ENCODE measurements at regions not wholly inside any gene's neighbourhood (a gene's known extent, or its start where the extent isn't known, plus 50 kb on each side); places are given as distances from the start of the nearest gene placed in this dataset.

GRCh38 chr1:73100216-73100615 is 817.9 kb upstream of the NEGR1 start:
- no peak for TF ChIP-seq EZH2 (IDR thresholded peaks at IDR 0.05; ENCODE audit: low read depth)
- peak; percentile 31; the same call in 1 of the 2 replicates for TF ChIP-seq CTCF (conservative IDR thresholded peaks at IDR 0.05)
- no peaks in the 10 kb centered on the region for H3F3A ChIP-seq (ENCODE audit: insufficient read depth, low read depth)
- H3K27me3 ChIP-seq (ENCODE audit: insufficient read depth, low read depth), result no peaks in the 10 kb centered on the region
- POLR2A ChIA-PET (ENCODE audit: unreplicated experiment), result no interaction called here
- no peaks in the 10 kb centered on the region for H3K9me2 ChIP-seq (ENCODE audit: insufficient read depth)
- no peaks in the 10 kb centered on the region for H3K36me3 ChIP-seq (ENCODE audit: low read depth)
- H3K4me1 ChIP-seq (replicated peaks; ENCODE audit: insufficient read depth), result no peaks in the 10 kb centered on the region
- no TSS peak for BruUV-seq (replicated peaks)
- H3K4me2 ChIP-seq, result no peak overlapping the region
- DNase-seq, result no peak
- no peak overlapping the region for H2AFZ ChIP-seq
- H4K20me1 ChIP-seq (ENCODE audit: insufficient read depth), result no peaks in the 10 kb centered on the region
- CTCF ChIA-PET, result interaction anchor here (0.6 kb wide), 1 partner anchor 809 kb away, joined by 3 read pairs; no protein-coding TSS in a partner anchor
- intact Hi-C loops (cut with micrococcal nuclease; ENCODE audit: unreplicated experiment), result no loop called here
- no peak overlapping the region for H3K4me3 ChIP-seq
- no peaks in the 10 kb centered on the region for H3K9me3 ChIP-seq (ENCODE audit: insufficient read depth, low read depth)
- H3K27ac ChIP-seq, result no peak overlapping the region
- no peaks in the 10 kb centered on the region for H3K79me2 ChIP-seq (ENCODE audit: low read depth)

GRCh38 chr1:73097917-73098316 is 815.6 kb upstream of the NEGR1 start:
- H3K4me2 ChIP-seq, result no peak overlapping the region
- H3K36me3 ChIP-seq (ENCODE audit: low read depth), result no peaks in the 10 kb centered on the region
- H3K27ac ChIP-seq, result no peak overlapping the region
- no peak overlapping the region for H3K4me3 ChIP-seq
- no TSS peak for BruUV-seq (replicated peaks)
- no peaks in the 10 kb centered on the region for H3K27me3 ChIP-seq (ENCODE audit: insufficient read depth, low read depth)
- no peak overlapping the region for H2AFZ ChIP-seq
- TF ChIP-seq CTCF (conservative IDR thresholded peaks at IDR 0.05) (no peak), EZH2 (IDR thresholded peaks at IDR 0.05; ENCODE audit: low read depth) (no peak)
- no peaks in the 10 kb centered on the region for H3F3A ChIP-seq (ENCODE audit: insufficient read depth, low read depth)
- POLR2A ChIA-PET (ENCODE audit: unreplicated experiment), result no interaction called here
- no peaks in the 10 kb centered on the region for H3K9me2 ChIP-seq (ENCODE audit: insufficient read depth)
- H3K4me1 ChIP-seq (replicated peaks; ENCODE audit: insufficient read depth), result no peaks in the 10 kb centered on the region
- no peaks in the 10 kb centered on the region for H3K9me3 ChIP-seq (ENCODE audit: insufficient read depth, low read depth)
- H3K79me2 ChIP-seq (ENCODE audit: low read depth), result no peaks in the 10 kb centered on the region
- no peaks in the 10 kb centered on the region for H4K20me1 ChIP-seq (ENCODE audit: insufficient read depth)
- CTCF ChIA-PET, result no interaction called here
- no peak for DNase-seq
- intact Hi-C loops (cut with micrococcal nuclease; ENCODE audit: unreplicated experiment), result no loop called here

GRCh38 chr1:73096841-73097240 is 814.5 kb upstream of the NEGR1 start:
- no peaks in the 10 kb centered on the region for H3K36me3 ChIP-seq (ENCODE audit: low read depth)
- no peak overlapping the region for H3K27ac ChIP-seq
- no peaks in the 10 kb centered on the region for H3K9me2 ChIP-seq (ENCODE audit: insufficient read depth)
- no peaks in the 10 kb centered on the region for H3K27me3 ChIP-seq (ENCODE audit: insufficient read depth, low read depth)
- no peaks in the 10 kb centered on the region for H3K4me1 ChIP-seq (replicated peaks; ENCODE audit: insufficient read depth)
- no peaks in the 10 kb centered on the region for H3K79me2 ChIP-seq (ENCODE audit: low read depth)
- H4K20me1 ChIP-seq (ENCODE audit: insufficient read depth), result no peaks in the 10 kb centered on the region
- no peaks in the 10 kb centered on the region for H3K9me3 ChIP-seq (ENCODE audit: insufficient read depth, low read depth)
- CTCF ChIA-PET, result no interaction called here
- no peak for DNase-seq
- intact Hi-C loops (cut with micrococcal nuclease; ENCODE audit: unreplicated experiment), result no loop called here
- no peak overlapping the region for H3K4me3 ChIP-seq
- H3K4me2 ChIP-seq, result no peak overlapping the region
- BruUV-seq (replicated peaks), result no TSS peak
- POLR2A ChIA-PET (ENCODE audit: unreplicated experiment), result no interaction called here
- H2AFZ ChIP-seq, result no peak overlapping the region
- no peak for TF ChIP-seq EZH2 (IDR thresholded peaks at IDR 0.05; ENCODE audit: low read depth)
- TF ChIP-seq CTCF (conservative IDR thresholded peaks at IDR 0.05), result no peak
- H3F3A ChIP-seq (ENCODE audit: insufficient read depth, low read depth), result no peaks in the 10 kb centered on the region

Data from PC-9 (cell line).